HG03159 (cell line): ENCODE measurements at regions not wholly inside any gene's neighbourhood (a gene's known extent, or its start where the extent isn't known, plus 50 kb on each side); places are given as distances from the start of the nearest gene placed in this dataset.

Experiments
- ATAC-seq: cut with Tn5 transposase; IDR thresholded peaks from one replicate; pipeline ENCODE4 v1.9.1; 2021; ENCODE audit warnings: mild to moderate bottlenecking, moderate library complexity; ENCODE audit not compliant: unreplicated experiment

- ATAC-seq: no peak
Measured at GRCh38 chrX:40325161-40325560, 227.4 kb upstream of the BCOR start.

DNA sequence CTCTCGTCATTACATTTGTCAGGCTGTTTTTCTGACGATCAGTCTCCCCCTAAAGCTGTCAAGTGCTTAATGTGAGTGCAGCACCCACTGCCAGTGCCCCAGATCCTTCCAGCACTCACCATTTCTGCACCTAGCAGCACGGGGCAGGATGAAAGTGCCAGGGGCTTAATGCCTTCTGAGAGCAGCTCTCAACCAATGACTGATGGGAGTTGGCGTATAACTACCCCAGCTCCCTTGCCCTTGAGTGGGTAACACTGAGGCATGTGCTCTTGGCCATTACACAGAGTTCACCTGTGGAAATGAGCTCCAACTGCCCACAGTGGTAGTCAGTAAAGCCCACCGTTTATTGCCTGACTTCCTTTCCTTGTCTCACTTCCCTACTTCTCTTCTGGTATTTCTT lies 226.2 kb upstream of the BCOR start:
- no peak for ATAC-seq

- no peak for ATAC-seq
Measured at GRCh38 chrX:40320819-40321218, 223.1 kb upstream of the BCOR start.

DNA sequence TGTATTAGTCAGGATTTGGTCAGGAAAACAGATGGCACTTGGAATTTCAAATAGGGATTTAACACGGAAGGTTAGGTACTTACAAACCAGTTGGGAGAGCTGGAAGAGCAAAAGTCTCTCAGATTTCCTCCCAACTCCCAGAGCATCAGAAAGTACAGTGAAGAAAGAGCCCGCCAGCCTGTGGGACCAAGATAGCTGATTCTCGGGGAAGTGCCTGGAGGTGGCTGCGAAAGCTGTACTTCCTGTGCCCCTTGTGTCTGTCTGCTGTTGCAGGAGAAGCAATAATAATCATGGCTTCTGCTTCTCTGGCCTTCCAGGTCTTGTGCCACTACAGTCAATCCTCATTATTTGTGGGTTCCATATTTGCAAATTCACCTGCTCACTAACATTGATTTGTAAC lies 221.0 kb upstream of the BCOR start:
- no peak for ATAC-seq

GRCh38 chrX:40318076-40318475 lies 220.3 kb upstream of the BCOR start:
- ATAC-seq: no peak

DNA sequence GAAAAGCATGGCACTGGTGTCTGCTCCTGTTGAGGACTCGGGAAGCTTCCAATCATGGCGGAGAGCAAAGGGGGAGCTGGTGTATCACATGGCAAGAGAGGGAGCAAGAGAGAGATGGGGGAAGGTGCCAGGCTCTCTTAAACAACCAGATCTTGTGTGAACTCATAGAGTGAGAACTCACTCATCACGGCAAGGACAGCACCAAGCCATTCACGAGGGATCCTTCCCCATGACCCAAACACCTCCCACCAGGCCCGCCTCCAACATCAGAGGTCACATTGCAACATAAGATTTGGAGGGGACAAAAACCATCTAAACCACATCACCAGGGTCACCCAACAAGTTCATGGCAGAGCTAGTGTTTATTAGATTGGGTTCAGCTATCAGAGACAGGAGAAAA lies 218.7 kb upstream of the BCOR start:
- no peak for ATAC-seq

GRCh38 chrX:40314070-40314469 lies 216.3 kb upstream of the BCOR start:
- ATAC-seq: no peak

DNA sequence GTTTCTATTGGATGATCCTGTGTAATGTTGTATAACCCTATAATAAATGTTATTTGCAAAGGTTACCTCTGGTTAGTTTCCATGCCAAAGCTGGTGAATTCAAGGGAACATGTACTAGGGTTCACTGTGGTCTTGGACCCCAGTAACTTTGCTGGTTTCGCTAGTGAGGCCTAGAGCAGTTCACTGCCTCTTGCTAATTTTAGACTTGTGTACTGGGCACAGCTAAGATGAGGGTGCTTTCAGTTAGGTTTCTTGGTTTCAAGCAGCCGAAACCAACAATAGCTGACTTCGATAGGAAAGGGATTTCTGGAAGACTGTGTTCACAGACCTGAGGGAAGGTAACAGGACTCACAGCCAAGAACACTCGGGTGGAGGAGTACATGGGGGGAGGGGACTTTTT lies 215.5 kb upstream of the BCOR start:
- no peak for ATAC-seq

DNA sequence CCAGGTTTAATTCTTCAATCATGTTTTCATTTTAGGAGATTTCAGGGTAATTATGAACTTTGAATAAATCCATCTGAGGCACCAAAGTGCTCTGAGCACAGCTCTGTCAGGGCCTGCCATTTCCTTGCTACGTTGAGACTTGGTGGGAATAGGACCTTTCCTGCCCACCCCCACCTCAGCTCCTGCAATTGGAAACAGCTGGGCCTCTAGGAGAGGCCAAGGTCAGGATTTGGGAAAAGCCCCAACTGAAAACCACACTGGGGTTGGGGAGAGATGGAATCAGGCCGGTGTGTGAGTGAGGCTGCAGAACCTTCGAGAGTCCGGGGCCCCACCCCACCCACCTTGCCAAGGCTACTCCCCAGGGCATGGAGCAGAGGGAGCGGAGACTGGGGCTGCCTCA lies 212.7 kb upstream of the BCOR start:
- ATAC-seq: no peak

DNA sequence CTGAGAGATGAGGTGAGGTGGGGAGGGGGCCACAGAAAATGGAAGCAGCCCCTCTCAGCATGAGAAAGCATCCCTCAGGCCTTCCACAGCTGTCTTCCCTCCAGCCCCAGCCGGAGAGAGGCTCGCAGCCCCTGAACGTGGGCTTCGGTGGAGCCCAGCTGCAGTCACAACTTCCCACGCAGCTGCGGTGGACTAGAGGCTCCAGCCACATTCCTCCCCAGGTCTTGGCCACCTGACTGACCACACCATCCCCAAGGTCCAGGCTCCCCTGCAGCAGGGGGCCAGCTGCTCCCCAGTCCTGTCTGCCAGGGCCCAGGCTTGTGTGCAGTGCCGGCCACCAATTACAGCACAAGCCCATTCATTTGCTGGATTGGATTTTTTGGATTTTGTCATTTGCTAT lies 212.3 kb upstream of the BCOR start:
- no peak for ATAC-seq

DNA sequence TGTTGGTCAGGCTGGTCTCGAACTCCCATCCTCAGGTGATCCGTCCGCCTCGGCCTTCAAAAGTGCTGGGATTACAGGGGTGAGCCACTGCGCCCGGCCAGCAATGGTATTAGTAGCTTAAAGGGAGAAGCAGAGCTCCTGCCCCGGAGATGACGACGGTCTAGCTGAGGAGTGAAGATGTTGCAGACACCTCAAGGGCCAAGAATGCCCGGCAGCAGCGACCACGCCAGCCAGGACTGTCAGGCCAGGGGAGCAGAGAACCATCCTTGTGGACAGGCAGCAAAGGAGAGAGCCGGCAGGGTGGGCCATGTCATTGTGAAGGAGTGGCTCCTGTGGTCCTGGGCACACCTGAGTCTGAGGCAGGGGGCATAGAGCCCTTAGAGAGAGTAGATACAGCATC lies 210.1 kb upstream of the BCOR start:
- ATAC-seq: no peak

GRCh38 chrX:40304115-40304514 lies 206.4 kb upstream of the BCOR start:
- no peak for ATAC-seq

- no peak for ATAC-seq
Measured at GRCh38 chrX:40303256-40304077, 205.7 kb upstream of the BCOR start.

GRCh38 chrX:40300286-40300890 lies 202.6 kb upstream of the BCOR start:
- no peak for ATAC-seq

GRCh38 chrX:40299641-40300046 lies 201.9 kb upstream of the BCOR start:
- ATAC-seq: no peak

DNA sequence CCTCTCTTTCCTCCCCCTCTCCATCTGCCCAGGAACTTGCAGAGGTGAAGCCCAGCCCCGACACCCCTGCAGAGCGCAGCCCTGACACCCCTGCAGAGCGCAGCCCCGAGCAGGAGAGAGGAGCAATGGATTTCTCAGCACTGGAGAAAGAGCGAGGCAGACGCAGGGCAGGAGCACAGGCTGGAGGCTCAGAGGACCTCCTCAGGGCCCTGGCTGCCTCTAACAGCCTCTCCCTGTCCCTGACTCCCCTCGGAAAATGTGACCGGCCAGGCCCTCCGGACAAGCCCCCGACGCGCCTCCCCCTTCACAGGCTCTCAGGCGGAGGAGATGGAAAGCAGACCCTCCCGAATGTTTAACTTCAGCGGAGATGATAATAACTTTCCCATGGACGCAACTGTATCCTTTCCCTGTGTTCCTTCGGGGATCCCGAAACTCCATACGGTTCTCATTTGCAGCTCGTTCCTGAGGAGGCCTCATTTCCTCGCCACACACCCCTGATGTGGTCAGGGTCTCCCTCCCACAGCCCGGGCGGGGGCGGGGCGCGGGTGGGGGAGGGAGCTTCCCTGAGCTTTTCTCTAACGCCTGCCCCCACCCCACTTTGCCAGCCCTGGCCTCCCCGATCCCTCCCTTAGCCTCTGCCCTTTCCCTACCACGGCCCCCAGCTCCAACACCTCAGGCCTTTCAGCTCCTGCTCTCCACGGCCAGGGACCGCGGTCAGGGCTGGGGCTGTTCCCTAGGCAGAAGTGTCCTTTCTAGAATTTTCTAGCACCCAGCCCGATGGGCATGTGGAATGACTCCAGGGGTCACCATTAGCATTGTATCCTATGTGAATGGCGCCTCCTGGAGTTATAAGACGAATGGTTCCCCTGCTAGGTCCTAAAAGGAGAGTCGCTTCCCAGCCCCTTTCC lies 201.1 kb upstream of the BCOR start:
- no peak for ATAC-seq

GRCh38 chrX:40298069-40298468 lies 200.3 kb upstream of the BCOR start:
- ATAC-seq: no peak

- ATAC-seq: no peak
Measured at GRCh38 chrX:40291553-40291952, 193.8 kb upstream of the BCOR start.

GRCh38 chrX:40290517-40290916 lies 192.8 kb upstream of the BCOR start:
- no peak for ATAC-seq

DNA sequence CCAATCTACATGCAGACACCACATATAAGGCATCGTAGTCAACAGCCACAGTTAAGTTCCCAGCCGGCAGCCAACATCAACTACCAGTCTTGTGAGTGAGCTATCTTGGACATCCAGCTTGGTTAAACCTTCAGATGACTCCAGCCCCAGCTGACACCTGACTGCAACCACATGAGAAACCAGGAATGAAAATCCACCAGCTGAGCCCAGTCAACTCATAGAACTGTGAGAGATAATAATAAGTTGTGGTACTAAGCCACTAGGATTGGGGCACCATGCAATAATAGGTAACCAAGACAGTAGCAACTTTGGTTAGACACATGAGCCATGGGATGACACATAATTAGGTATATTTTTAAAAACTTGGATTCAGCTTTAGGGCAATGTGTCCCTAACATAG lies 188.1 kb upstream of the BCOR start:
- ATAC-seq: no peak

- no peak for ATAC-seq
Measured at GRCh38 chrX:40284852-40285251, 187.1 kb upstream of the BCOR start.

GRCh38 chrX:40283981-40284380 lies 186.2 kb upstream of the BCOR start:
- ATAC-seq: no peak
